ENCODE measurements at regions not wholly inside any gene's neighbourhood (a gene's known extent, or its start where the extent isn't known, plus 50 kb on each side); places are given as distances from the start of the nearest gene placed in this dataset.
"Not testable (repeated sequence)": the region's sequence is repeated elsewhere in the genome, so short reads cannot be mapped to it uniquely, and the experiment has no call there.

DNA sequence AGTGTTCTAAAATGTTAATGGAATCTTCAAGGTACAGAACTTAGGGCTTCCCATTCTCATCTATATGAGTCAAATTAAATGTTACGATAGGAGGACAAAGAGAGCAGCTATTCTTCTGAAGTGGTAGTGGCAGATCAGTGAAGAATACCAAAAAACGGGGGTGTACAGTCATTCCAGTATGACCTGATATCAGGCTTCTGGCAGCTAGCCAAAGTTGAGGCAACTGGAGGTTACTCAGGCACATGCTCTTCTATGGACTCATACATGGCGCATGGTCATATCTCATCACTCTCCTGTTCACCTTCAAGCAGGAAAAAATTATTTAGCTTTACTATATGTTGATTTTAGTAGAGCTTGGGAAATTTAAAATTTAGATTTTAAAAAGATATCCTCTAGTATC lies 1608.8 kb downstream of the GRIK2 start:
- DNase-seq, result no peak

DNA sequence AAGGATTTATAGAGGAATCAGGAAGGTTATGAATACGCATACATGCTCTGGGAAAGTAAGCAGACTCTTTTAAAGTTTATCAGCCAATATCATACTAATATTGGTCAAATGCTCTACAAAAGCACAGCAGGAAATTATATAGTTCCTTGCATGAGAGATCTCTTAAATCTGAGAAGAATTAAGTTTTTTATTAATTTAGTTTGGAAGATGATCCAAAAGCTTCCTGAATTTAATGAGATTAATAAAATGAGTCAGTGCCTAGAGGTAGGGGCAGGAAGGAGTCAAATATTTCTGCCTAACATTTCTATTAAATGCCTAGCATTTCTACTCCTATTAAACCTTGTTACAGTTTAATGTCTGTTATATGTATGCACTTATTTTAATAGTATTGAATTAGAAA lies 1608.2 kb downstream of the GRIK2 start:
- no peak for DNase-seq

DNA sequence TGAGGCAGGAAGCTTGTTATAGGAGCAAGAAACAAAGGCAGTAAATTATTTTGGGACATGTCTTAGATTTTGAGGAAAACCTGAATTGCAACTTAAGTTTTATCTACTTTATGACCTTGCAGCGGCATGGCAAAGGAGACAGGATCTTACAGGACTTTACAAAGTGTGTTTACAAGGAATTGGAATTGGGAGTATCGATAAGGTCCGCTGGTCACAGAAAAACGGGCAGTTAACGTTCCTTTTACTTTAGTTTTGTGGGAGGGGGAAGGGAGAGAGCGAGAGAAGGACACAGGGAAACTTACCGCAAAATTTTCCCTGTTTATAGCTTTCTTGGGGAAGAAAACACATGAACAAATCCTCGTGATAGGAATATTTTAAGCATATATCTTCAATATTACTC lies 1607.2 kb downstream of the GRIK2 start:
- no peak for DNase-seq

DNA sequence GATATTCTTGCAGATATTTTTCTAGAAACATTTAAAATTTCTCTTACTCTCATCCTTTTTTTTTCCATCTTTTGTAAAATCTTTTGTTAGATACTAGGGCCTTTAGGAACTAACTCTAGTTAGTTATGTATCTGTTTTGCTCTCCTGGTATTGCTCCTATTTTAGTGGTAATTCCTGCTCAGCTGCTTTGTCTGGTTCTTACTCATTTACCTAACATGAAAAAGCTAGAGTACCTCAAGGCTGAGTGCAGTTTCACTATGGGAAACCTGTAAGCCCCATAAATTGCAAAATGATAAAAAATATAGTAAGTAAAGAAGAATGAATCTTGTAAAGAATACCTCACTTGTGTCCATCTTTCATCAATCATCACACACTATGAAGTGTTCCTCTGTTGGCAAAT lies 1602.0 kb downstream of the GRIK2 start:
- DNase-seq, result no peak

DNA sequence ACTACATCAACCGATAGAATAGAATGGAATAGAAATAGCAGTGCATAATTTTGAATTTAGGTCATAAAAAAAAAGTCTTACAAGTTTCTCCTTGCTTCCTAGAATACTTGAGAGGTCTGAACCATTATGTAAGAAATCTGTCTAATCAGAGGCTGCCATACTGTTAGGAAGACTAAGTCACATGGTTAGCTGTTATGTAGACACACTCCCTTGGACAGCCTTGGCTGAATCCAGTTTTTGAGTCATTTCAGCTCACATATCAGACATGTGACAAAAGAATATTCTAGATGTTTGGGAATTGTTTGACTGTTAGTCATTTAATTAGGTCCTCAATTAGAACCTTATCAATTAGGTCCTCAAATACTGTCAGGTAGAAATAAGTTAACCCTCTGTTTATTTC lies 1601.4 kb downstream of the GRIK2 start:
- no peak for DNase-seq

DNA sequence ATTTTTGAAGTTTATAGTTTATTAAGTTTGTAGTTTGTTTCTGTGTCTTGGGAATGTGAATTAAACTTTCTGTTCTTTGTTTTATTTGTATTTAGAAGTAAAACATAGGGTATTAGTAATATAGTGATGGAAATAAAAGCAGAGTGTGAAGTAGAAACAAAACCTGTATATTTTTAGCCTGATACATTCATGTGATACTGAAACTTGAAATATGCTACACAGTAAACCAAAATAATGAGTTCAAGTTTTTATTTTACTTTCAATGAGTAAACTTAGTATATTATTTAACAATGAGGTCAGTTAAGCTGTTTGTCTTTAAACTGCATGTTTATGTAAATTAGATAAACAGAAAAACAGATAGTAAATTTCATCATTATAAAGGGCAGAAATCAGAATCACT lies 1592.6 kb downstream of the GRIK2 start:
- no peak for DNase-seq

DNA sequence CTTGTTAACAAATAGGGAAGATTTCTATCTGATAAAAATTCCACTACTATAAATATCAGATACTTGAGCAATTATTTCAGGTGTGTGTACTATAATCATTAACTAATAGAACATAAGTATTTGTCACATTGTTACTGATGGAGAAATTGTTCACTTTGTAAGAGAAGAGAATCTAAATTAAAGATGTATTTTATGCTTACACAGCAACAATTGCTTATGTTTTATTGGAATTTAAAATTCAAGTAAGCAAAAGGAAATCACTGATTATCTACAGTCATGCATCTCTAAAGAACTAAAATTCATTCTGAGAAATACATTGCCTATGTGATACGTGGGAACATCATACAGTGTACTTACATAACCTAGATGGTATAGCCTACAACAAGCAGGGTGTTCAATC lies 1590.8 kb downstream of the GRIK2 start:
- DNase-seq, result no peak

DNA sequence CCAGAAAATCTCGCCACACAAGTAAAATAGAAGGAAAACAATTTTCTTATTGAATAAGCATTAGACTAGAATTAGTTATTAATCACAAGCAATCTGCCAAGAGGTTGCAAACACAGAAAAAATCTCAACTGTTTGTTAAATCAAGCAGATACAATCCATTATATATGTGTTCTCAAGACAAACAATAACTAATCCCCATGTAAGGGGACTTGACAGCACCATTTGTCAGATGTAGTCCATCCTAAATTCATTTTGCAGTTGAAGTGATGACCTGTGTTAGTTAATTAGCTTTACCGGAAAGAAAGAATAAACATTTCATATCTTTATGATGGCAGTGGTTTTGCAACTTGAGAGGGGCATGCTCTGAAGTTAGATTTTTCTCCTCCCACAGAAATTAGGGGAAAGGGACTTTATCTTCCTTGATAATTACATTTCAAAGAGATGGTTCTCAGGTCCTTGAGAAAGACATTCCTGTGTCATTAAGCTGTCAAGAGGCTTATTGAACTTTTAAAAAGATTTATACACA lies 1588.0 kb downstream of the GRIK2 start:
- no peak for DNase-seq

DNA sequence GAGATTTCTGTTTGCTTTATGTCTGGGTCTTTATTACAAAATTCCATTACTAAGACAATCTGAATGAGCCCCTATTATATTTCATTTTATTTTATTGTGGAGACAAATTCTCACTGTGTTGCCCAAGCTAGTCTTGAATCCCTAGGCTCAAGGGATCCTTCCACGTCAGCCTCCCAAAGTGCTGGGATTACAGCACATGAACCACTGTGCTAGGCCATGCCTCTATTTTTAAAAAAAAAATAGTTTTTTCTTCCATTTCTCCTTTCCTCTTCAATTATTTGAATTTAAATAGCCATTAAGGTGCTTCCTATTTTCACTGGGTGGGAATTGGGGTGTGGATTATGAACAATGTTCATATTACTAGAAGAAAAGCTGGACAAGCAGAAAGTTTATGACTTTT lies 1587.4 kb downstream of the GRIK2 start:
- DNase-seq, result no peak

DNA sequence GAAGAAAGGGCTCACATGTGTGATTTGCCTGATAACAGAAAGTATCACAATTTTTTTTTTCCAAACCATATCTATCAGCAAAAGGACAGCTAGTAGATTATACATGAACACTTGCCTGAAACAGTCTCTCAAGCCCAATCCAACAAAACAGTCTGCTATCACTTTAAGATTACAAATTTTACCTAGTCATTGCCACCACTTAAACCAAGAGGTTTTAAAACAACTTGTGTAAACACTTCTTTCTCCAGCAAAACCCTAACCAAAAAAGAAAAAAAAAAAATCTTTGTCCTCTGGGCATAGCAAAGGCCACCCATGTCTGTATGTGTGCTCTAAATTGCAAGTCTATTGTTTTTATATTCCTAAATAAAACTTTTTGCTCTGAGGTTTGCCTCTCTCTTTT lies 1568.4 kb downstream of the GRIK2 start:
- no peak for DNase-seq

DNA sequence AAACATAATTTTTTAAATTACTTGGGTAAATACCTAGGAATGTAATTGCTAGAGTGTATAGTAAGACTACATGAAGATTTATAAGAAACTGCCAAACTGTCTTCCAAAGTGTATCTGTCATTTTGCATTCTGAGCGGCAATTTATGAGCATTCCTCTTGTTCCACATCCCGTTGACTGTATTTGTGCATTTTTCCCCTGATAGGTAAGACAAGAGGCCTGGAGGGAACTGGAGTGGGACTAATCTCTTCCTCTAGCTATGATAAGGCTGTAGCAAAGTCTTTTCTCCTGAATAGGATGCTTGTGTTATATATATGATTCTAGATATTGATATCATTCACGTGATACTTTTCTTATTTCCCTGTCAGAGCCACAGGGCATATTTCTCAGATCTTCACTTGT lies 1557.5 kb downstream of the GRIK2 start:
- DNase-seq, result no peak

DNA sequence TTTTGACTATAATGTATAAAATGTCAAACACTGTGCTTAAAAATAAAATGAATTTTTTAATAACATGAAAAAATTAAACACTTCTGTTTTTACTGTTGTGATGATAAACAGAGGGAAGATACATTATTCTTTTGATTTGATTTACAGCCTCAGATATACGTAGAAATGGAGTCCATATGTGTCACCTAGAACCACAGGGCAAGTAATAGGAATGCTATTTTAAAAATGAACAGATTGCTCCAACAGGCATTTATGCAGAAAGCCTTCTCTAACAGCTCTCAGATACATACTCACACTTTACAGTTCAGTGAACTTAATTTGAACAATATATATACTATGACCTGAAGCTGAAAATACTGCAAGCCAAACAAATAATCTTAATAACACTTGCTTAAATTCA lies 1551.0 kb downstream of the GRIK2 start:
- no peak for DNase-seq

DNA sequence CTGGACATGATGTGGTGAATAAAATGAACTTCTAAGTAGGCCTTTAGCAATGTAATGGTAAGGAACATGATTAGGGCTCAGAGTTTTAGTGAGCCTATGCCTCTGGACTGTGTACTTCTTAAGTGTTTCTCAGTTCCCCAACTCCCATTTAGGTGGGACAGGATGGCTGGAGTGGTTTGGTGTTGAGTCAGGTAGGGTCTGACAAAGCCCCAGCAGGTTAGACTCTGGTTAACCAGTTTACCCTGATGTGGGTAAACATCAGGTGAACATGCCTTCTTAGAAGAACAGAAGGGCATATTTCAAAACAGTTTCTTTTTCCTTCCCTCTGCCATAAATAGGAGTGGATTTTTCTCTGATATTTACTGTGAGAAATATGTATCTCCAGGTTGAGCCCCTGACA lies 1548.7 kb downstream of the GRIK2 start:
- DNase-seq, result no peak

DNA sequence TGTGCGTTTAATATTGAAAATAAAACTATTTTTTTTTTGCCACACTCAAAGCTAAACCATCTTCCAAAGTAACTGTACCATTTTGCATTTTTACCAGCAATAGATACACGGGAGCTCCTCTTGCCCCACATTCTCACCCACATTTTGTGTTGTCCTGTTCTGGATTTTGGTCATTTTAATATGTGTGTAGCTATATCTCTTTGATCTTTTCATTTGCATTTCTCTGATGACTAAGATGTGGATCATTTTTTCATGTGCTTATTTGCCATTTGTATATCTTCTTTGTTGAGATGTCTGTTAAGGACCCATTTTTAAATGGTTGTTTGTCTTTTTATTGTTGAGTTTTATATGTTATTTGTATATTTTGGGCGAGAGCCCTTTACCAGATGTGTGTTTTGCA lies 1543.5 kb downstream of the GRIK2 start:
- DNase-seq, result no peak

DNA sequence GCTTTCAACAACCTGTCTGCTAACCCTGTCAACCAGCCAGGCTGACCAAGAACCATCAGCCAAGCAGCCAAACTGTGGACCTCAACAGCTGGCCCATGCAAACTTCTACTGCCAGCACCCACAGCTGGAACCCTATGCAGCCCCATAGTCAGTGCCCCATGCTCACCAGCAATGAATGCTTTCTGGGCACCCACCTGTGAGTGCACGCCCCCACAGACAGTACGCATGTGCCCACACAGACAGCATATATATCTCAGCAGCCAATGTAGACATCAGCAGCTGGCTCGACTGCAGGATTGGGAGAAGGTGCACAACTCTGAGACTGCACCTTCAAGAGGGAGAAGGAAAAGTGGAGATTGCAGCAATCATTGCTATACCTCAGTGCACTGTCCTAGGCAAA lies 1534.6 kb downstream of the GRIK2 start:
- no peak for DNase-seq

DNA sequence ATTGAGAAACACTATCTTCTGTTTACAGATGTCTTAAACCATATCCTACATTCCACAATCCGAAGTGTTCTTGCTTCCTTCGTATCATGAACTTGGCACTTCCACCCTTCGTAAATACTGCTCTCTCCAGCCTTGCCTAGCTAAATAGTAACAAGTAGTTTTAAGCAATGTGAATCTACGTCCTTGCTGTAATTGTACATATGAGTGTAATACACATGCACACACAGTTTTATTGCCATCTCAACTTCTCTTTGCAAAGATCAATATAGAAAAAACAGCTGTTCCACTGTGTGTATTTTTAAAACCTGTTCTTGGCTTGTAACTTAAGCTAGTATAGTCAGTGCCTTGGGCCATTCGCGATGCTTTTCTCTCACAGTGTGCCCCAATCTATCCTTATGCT lies 1524.7 kb downstream of the GRIK2 start:
- no peak for DNase-seq

DNA sequence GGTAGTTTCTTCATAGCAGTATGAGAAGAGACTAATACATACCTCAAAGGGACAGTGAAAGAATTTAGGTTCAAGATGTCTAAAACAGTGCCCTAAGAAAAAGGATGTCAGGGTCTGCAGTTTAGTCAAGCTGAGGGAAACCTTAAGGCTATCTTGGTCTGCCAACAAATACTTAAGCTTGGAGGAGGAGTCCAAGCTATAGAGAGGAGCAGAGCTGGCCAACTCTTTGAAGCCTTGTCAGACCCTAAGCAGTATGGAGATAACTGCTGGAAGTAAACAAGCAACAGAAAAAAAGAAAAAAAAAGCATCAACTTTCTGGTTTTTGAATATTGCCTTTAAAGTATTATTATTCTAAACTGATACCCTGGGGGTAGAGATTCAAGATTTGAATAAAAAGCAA lies 1518.1 kb downstream of the GRIK2 start:
- no peak for DNase-seq

DNA sequence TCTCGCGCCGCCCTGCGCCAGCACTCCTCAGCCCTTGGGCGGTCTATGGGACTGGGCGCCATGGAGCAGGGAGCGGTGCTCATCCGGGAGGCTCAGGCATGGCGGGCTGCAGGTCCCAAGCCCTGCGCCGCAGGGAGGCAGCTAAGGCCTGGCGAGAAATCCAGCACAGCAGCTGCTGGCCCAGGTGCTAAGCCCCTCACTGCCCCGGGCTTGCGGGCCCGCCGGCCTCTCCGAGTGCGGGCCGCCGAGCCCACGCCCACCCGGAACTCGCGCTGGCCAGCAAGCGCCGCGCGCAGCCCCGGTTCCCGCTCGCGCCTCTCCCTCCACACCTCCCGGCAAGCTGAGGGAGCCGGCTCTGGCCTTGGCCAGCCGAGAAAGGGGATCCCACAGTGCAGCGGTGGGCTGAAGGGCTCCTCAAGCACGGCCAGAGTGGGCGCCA lies 1517.2 kb downstream of the GRIK2 start:
- DNase-seq, result not testable (repeated sequence)

DNA sequence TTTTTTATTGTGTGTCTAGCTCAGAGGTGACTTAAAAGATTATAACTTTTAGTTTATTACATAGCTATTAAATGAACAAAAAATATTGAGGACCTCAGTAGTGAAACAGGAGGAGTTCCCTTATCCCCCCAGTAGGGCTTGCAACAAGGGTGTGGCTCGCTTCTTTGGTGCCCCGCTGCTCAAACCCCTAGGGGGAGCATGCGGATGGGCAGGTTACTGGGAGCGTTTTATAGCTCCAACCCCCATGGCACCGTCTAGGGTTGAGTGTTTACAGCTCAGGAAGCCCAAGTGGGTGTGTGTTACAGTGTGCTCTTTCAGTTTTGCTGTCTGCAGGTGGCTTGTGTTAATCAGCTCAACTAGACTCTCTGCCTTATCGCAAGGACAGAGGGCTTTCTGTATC lies 1513.7 kb downstream of the GRIK2 start:
- no peak for DNase-seq

DNA sequence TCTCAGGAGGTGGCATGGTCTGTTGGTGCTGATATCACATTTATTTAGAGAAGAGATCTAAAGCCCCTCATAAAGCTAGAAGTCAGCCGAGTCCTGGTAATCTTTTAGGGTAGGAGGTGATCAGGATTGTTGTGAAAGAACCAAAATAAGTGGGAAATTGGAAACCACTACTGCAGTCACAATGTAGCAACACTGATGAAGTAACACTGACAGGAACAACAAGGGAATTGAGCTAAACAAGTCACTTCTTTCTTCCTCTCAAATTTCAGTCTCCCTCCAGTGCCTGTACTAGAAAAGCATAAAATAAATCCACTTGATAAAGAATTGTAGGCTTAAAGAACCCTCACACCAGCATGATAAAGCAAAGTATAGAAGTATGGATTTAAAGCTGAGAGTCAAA lies 1509.0 kb downstream of the GRIK2 start:
- DNase-seq, result no peak

DNA sequence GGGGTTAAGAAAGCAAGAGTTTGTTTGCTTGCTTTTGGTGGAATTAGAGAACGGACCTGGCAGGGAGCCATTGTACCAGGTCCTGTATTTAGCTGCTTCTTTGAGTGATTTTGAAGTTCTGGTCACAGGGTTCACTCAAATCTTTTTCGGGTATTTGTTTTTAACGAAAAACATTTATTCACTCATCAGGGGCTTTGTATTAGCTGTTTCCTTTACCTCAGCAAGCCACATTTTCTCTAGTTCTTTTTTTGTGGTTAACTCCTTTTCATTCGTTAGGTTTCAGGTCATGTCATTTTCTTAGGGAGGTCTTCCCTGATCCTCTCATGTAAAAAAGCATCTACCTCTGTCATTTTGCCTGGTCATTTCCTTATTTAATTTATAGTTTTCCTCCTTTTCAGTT lies 1502.2 kb downstream of the GRIK2 start:
- no peak for DNase-seq

DNA sequence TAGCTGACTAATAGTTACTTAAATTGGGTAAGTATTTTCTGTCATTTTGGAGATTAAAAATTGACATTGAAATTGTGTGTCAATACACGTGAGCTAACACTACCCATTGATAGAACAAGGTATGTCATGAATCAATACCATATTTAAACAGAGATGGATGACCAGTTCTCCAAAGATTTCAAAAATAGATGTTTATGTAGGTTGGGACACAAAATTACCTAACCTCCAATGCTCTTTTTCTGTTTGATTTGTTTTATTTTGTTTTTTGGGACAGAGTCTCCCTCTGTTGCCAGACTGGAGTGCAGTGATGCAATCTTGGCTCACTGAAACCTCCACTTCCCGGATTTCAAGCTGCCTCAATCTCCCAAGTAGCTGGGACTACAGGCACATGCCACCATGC lies 1491.7 kb downstream of the GRIK2 start:
- no peak for DNase-seq

DNA sequence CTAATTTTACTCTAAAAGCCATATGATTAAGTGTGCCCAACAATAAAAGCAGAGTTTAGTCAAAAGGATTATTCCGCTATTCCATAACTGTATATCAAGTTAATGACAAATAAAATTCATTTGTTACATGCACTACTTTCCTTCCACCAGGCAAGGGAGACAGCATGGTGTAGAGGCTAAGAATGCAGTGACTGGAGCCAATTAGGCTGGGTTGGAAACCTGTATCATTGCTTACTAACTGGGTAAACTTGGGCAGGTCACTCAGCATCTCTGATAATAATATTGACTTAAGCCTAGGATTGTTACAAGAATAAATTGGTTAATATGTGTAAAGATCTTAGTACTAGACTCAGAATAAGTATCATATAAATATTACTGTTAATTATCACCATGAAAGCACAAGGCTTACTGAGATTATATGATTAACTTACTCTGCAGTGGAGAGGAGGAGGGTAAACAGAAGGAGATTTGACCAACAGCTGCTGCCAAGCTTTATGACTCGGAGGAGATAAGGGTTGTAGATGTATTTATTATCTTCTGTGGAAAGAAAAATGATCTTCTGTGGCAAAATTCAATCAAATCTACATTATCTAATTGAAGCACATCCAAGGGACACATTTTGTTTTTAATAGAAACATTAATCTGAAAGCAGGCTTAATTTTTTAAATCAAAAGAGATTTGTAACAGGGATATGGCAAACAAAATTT lies 1459.9 kb downstream of the GRIK2 start:
- DNase-seq, result no peak

DNA sequence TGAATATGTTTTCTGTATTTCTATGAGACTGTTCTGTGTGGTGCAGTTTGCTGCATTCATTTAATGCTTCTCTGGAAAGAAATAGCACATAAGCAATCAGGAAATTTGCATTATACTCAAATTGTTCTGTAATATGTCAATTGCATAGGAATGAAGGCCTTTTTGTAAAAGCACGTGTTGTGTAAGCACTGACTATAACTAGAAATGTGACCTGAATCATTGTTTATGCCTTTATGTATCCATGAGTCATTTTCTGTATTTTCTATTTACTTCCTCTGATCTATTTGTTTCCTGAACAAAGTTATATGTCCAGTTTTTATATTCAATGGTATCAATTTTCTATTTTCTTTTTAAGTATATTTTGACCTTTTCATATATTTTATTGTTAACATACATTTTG lies 1455.3 kb downstream of the GRIK2 start:
- DNase-seq, result no peak

DNA sequence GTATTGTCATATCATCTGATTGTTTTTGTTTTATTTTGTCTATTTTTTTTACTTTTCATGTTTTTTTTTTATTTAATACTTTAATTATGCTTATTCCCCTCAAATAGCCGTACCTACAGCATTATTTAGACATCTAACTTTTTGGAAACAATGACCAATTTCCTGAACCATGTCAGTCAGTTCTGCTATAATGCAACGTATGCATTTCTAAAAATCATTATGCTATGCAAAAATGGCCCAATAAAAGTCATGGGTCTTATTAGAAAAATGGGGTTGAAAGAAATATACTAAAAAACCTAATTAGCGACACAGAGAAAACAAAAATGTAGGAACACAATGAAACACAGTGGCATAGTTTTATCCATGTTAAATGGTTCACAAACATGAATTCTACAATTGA lies 1454.7 kb downstream of the GRIK2 start:
- DNase-seq, result no peak
